ENCODE measurements at regions not wholly inside any gene's neighbourhood (a gene's known extent, or its start where the extent isn't known, plus 50 kb on each side); places are given as distances from the start of the nearest gene placed in this dataset.

DNA sequence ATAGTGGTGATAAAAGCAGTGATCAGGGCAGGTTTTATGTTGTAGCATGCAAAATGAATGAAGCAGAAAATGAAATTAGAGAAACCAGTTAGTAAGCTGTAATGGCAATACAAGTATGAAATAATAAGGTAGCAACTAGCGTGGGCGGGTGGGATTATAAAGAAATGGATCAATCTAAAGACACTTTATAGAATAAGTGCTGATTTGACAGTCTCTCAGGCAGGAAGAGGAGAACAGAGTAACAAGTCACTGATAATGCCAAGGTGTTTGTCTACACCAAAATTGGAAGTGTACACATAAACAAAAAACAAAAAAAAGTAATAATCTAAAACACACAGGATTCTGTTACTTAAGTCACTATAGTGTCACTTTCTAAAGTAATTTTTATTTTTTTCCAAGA, 51.0 kb upstream of the PCBP1 start:
- POLR2A ChIA-PET: no interaction called here
- TF ChIP-seq, protein P1, sequence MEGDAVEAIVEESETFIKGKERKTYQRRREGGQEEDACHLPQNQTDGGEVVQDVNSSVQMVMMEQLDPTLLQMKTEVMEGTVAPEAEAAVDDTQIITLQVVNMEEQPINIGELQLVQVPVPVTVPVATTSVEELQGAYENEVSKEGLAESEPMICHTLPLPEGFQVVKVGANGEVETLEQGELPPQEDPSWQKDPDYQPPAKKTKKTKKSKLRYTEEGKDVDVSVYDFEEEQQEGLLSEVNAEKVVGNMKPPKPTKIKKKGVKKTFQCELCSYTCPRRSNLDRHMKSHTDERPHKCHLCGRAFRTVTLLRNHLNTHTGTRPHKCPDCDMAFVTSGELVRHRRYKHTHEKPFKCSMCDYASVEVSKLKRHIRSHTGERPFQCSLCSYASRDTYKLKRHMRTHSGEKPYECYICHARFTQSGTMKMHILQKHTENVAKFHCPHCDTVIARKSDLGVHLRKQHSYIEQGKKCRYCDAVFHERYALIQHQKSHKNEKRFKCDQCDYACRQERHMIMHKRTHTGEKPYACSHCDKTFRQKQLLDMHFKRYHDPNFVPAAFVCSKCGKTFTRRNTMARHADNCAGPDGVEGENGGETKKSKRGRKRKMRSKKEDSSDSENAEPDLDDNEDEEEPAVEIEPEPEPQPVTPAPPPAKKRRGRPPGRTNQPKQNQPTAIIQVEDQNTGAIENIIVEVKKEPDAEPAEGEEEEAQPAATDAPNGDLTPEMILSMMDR (IDR thresholded peaks at IDR 0.05; ENCODE audit: insufficient read depth, low read length, missing control alignments): no peak
- H3K4me3 ChIP-seq (ENCODE audit: low read depth, low read length): no peak overlapping the region
- CTCF ChIA-PET: interaction anchor here (0.8 kb wide), 1 partner anchor 35 kb away, joined by 3 read pairs; no protein-coding TSS in a partner anchor
- no peak for DNase-seq (ENCODE audit: low read depth, low spot score)

DNA sequence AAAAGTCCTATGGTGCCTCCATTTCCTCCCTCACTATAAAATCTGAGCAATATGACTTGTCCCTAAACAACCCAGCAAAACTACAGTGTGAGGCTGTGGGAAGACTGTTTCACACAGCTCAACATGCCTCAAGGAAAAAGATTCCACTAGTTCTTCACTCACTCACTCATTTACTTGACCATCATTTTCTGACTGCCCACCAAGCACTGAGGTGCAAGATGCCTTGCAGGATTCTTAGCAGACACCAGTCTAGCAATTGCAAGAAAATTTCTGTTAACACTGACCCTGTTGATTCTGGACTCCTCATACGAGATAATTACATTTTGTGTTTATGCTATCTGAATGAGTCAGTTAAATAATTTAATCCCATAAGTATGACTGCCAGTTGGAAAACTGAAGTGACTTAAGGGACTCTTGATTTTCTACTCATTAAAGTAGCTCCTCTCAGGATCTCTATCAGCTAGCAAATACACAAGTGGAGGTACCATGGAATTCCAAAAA, 51.9 kb upstream of the PCBP1 start:
- peak; percentile 61 for DNase-seq (ENCODE audit: low read depth, low spot score)
- TF ChIP-seq, protein P1 (IDR thresholded peaks at IDR 0.05; ENCODE audit: insufficient read depth, low read length, missing control alignments): no peak
- ChIA-PET CTCF (interaction anchor here (0.8 kb wide), 1 partner anchor 36 kb away, joined by 3 read pairs; no protein-coding TSS in a partner anchor), POLR2A (interaction anchor here (1.1 kb wide), 2 partner anchors 27 to 121 kb away, joined by 3 read pairs; partner anchors contain the start of gene MXD1)
- H3K4me3 ChIP-seq (ENCODE audit: low read depth, low read length): no peak overlapping the region

DNA sequence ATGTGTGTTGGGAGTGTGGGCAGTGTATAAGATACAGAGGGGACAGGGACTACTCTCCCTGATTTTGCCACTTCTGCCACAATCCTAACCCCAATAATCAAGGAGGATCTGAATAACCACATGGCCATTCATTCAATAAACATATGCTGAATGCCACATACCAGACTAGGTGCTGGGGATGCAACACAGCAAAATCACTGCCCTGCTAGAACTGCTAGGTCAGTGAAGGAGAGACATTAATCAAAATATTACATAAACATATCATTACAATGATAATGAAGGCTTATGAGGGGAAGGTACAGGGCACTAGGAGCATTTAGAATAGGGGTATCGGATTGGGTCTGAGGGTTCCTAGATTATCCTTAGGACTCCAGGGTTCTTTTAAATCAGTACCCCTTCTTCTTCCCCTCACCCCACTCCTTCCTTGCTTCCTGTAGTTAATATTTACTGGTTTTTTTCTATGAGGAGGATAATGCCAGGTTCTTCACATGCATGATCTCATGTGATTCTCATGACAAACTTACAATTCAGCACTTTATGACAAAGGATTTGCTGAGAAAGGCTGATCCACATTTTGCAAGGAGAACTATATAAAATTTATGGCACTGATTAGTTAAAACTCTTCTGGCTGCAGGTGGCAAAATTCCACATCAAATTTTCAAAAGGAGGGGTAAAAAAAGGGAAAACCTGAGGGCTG, 56.4 kb upstream of the PCBP1 start:
- CTCF ChIA-PET: no interaction called here
- POLR2A ChIA-PET: no interaction called here
- H3K4me3 ChIP-seq (ENCODE audit: low read depth, low read length): no peak overlapping the region
- TF ChIP-seq, protein P1 (IDR thresholded peaks at IDR 0.05; ENCODE audit: insufficient read depth, low read length, missing control alignments): no peak
- DNase-seq (ENCODE audit: low read depth, low spot score): no peak

DNA sequence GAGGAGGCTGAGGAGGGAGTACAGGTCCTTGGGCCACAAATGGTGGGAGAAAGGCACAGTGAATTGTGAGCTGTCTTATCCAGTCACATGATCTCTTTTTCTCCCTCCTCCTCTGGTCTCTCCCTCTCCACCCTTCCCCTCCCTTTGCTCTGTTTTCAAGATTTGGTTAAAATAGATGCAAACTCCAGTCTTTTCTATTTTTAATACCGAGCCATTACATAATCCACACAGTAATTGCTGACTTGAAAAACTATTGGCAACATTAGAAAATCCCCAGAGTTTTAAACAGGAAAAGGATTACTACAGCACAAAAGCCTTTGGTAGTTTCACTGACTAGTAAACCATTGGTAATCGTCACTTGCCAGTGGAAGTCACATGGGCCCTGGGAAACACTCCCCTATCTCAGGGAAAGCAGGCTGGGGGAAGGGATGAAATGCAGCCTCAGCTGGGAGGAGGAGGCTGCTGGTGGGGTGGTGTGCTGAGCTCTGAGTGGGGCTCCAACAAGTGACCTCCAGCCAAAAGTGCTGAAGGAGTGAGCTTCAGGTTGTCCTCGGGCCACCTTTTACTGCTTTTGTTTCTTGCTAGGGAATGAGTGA, 57.4 kb upstream of the PCBP1 start:
- no peak for DNase-seq (ENCODE audit: low read depth, low spot score)
- ChIA-PET POLR2A (no interaction called here), CTCF (interaction anchor here (0.7 kb wide), 1 partner anchor 118 kb away, joined by 3 read pairs; no protein-coding TSS in a partner anchor)
- TF ChIP-seq, protein P1 (IDR thresholded peaks at IDR 0.05; ENCODE audit: insufficient read depth, low read length, missing control alignments): no peak
- no peak overlapping the region for H3K4me3 ChIP-seq (ENCODE audit: low read depth, low read length)

DNA sequence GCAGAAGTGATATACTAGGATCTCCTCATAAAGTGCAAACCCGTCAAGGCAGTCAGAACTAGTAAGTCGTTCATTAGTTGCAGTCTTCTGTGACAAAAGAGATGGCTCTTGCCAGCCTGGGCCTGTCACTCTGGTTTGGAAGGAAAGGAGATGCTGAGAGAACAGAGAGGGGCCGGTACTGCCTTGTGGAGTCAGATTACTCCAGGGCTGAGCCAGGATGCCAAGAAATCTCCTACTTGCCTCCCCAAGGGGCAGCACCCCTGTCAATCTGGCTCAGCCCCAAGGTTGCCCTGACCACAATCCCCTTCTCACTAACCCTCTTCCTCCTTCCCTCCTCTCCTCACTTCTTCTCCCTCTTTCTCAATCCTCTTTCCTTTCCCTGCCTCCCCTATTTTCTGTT, 62.9 kb upstream of the ASPRV1 start:
- TF ChIP-seq, protein P1 (IDR thresholded peaks at IDR 0.05; ENCODE audit: insufficient read depth, low read length, missing control alignments): no peak
- DNase-seq (ENCODE audit: low read depth, low spot score): no peak
- CTCF ChIA-PET: no interaction called here
- no peak overlapping the region for H3K4me3 ChIP-seq (ENCODE audit: low read depth, low read length)
- POLR2A ChIA-PET: no interaction called here

DNA sequence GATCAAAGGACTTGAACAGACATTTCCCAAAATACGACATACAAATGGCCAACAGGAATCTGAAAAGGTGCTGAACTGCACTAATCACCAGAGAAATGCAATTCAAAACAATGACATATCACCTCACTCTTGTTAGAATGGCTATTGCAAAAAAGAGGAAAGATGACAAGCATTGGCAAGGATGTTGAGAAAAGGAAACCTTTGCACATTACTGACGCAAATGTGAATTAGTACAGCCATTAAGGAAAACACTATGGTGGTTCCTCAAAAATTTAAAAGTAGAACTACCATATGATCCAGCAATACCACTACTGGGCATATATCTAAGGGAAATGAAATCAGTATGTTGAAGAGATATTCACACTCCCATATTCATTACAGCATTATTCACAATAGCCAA, 57.7 kb upstream of the ASPRV1 start:
- TF ChIP-seq, protein P1 (IDR thresholded peaks at IDR 0.05; ENCODE audit: insufficient read depth, low read length, missing control alignments): no peak
- CTCF ChIA-PET: no interaction called here
- DNase-seq (ENCODE audit: low read depth, low spot score): no peak
- POLR2A ChIA-PET: no interaction called here
- H3K4me3 ChIP-seq (ENCODE audit: low read depth, low read length): no peak overlapping the region
